Stimulated activated CD4-positive, alpha-beta T cell treated with anti-CD3 and anti-CD28 coated beads, Interleukin-12 subunit alpha, Interleukin-12 subunit beta, amount 100 ng/mL, for 48 hours (primary cell): ENCODE measurements at regions not wholly inside any gene's neighbourhood (a gene's known extent, or its start where the extent isn't known, plus 50 kb on each side); places are given as distances from the start of the nearest gene placed in this dataset.

Experiments used
- DNase-seq, 3 donors: peaks; one replicate each; pipeline ENCODE4 v3.0.0-alpha.2; 2020; ENCODE audit warnings: low read depth in 2 of 3, low spot score in 1 of 3

DNA sequence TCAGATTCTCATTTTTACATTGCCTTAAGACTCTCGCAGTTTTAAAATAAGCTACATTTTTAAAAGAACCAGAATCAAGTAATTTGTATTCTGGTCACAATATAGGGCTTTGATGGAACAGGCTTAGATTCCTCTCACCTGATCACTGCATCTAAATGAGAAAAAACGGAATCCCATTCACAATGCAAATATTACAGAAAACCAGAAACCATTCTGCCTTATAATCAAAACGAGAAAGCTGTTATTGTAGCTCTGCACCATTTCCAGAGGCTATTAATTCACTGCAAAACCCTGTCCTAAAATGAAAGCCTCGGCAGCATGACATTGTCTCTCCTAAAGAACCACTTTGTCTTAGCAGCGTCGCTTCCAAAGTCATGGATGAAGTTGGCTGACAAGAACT lies 116.1 kb upstream of the ZNF366 start:
- DNase-seq: no peak

DNA sequence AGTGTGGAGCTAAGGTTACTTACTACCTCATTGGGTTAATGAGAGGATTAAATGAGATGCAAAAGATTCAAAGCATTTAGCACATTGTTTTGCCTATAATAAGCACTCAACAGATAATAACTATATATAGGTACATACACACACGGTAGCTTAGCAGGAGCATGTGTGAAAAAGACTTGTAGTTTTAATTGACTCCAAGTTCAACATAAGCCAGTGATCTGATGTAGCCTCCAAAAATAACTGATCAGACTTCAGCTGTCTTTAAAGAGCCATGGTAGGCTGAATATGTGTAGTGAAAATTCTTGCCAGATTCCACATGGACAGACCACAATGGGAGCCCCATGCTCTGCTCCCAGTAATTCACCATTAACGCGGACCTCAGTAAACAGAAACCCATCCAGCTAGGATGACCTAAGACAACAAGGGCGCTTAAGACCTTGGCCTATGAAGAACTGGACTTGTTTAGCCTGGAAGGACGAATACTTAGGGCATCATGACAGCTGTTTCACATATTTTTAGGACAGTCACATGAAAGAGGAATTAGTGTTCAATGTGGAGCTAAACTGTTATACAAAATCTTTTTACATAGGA lies 115.1 kb upstream of the ZNF366 start:
- DNase-seq: no peak

DNA sequence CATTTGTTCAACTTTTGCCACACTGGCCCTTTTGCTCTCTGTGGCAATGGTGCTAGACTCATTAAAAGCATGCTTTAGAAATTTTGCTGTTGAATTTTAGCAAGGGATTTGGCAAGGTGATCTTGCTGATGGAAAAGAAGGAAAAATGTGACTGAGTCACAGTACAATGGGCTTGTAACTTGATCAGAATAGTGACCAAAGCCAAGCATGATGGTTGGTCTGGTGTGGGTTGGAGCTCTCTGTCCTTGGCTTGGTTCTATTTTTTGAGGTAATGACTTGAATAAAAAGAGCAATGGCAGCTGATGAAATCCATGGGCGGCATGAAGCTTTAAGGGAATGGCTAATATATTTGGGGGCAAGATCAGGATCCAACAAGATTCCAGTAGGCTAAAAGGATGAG lies 114.4 kb upstream of the ZNF366 start:
- DNase-seq: no peak

GRCh38 chr5:72619677-72620076 lies 112.5 kb upstream of the ZNF366 start:
- no peak for DNase-seq

DNA sequence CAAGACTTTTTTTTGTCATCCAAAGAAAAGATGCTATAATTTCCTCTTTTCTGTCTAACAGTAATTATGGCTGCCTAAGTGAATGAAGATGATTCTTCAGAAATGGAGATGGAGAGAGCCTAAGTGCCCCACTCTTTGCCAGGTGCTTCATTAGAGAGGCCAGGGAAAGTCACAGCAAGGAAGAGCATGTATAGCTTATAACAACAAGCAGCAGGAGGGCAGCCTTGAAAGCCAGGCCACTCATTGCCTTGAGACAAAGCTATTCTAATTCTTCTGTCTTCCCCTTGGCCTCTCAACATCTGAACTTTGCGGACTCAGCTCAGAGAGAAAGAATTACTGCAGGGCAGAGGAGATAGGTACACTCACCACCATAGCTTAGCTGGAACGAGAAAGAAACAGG lies 112.0 kb upstream of the ZNF366 start:
- DNase-seq: no peak

GRCh38 chr5:72618708-72619107 lies 111.5 kb upstream of the ZNF366 start:
- DNase-seq: no peak

DNA sequence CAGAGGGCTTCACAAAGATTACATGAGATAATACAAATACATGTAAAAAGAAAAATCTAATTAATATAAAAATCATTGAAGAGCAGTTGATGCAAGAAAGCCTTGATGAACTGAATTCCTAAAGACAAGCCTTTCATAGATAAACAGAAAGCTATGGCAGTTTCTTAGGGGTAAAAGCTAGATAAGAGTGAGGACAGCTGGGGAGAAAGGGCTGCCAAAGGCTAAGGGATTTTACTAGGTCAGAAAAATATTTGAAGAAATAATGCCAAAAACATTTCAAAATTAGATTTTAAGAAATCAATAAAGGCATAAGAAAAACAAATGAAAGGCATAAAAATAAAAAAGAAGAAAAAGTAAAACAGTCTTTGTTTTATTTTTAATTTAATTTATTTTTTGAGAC lies 107.9 kb upstream of the ZNF366 start:
- DNase-seq: no peak

DNA sequence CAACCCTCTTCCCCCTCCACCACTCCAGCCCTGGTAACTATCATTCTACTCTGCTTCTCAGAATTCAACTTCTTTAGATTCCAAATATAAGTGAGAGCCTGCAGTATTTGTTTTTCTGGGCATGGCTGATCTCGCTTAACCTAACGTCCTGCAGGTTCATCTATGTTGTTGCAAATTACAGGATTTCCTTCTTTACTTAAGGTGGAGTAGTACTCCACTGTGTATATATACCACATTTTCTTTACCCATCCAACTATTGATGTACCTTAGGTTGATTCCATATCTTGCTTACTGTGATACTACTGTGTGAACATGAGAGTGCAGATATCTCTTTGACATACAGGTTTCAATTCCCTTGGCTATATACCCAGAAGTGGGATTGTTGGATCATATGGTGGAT lies 106.3 kb upstream of the ZNF366 start:
- DNase-seq: no peak

- DNase-seq: no peak
Measured at GRCh38 chr5:72612810-72613209, 105.6 kb upstream of the ZNF366 start.

- DNase-seq: peak; percentile 16 to 31 (median 19)
Measured at GRCh38 chr5:72611118-72611730, 104.0 kb upstream of the ZNF366 start.

GRCh38 chr5:72608926-72609325 lies 101.7 kb upstream of the ZNF366 start:
- DNase-seq: no peak

GRCh38 chr5:72608297-72608696 lies 101.1 kb upstream of the ZNF366 start:
- no peak for DNase-seq

DNA sequence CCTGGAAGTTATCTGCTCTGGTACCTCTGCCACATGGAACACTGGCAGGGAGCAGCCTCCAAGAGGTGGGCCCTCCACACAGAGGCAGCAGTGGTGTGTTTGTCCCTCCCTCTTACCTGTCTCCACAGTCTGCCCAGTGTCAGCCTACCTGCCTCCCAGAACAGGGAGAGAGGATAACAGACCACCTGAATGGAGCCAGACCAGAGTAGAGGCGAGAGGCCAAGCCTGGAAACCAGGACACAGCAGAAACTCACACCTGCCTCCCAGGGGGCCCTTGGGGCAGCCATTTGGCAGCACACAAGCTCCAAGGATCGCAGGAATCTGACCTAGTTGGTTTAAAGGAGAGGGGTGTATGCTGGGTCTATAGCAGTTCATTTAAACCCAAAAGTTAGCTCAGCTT lies 100.2 kb upstream of the ZNF366 start:
- no peak for DNase-seq

DNA sequence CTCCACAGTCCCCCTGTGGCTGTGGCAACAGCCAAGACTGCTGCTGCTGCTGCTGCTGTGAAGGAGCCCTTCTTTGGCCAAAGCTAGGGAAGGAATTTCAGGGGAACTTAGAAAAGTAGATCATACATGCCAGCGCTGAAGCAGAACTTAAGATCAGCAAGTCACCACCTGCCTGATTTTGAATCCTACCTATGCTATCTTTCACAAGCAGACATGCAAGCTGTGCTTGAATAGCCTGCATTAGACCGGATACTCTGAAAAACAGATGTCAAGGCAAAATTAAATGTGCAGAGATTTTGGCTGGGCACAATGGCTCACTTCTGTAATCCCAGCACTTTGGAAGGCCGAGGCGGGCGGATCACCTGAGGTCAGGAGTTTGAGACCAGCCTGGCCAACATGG lies 99.3 kb upstream of the ZNF366 start:
- DNase-seq: no peak

DNA sequence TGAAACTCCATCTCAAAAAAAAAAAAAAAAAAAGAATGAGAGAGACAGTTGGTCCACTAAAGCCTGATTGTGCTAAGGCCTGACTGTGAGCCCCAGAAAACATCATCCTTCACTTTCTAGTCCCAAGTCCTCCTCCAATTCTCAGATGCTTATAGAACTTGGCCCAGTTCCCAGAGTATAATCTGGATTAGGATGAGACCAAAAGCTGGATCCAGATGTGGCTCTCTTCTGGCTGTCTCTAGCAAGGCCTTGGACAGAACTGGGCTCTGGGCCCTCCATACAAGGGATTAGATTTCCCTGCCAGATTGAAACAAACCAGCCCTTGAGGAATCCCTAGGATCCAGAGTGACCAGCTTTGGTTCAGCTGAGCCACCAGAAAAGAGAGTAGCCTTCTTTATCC lies 98.4 kb upstream of the ZNF366 start:
- DNase-seq: no peak

- no peak for DNase-seq
Measured at GRCh38 chr5:72604798-72605154, 97.6 kb upstream of the ZNF366 start.

GRCh38 chr5:72604111-72604797 lies 97.0 kb upstream of the ZNF366 start:
- DNase-seq: no peak

DNA sequence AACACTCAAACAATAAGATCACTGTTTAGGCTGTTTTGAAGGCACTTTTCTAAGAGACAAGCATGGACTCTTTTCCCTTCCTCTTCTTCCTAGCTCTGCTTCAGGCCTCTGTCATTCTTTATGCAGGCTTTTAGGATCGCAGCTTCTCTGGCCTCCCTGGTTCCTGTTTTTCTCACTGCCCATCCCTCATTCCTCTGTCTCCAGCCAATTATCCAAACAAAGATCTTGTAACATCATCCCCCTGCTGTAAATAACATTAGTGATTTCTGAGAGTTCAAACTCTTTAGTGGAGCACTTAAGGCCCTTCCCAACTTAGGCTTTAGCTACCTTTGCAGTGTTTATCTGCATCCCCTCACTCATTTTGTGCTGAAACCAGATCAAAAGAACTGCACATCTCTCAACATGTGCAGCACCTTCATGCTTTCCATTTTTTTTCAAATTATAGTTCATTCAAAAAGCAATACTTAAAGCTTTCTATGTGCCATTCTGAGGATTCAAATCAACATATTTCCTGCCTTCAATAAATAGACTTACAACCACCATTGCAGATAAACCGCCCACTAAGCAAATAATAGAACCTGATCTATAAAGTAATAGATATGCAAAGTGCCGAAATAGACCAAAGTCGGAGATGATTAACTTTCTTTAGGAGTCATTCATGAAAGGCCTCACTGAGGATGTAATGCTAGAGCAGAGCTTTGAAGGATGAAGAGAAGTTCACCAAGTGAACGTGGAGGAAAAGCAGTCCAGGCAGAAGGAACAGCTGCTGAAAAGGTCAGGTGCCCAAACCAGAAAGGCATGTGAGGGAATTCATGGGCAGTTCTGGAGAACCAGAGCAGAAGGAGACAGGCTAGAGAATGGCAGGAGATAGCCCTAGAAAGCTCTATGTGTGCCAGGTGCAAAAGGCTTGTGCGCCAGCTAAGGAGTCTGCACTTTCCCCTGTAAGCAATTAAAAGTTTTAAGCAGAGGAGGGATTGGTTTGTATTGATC lies 95.8 kb upstream of the ZNF366 start:
- DNase-seq: no peak

GRCh38 chr5:72601861-72602260 lies 94.7 kb upstream of the ZNF366 start:
- DNase-seq: no peak

- DNase-seq: no peak
Measured at GRCh38 chr5:72600391-72600981, 93.3 kb upstream of the ZNF366 start.
